GM19452 (cell line): ENCODE measurements at regions not wholly inside any gene's neighbourhood (a gene's known extent, or its start where the extent isn't known, plus 50 kb on each side); places are given as distances from the start of the nearest gene placed in this dataset.
A peak's percentile ranks its signal among the peaks of the same experiment; 100 is the strongest.

Experiments
- ATAC-seq: cut with Tn5 transposase; IDR thresholded peaks from one replicate; pipeline ENCODE4 v1.9.1; 2021; ENCODE audit not compliant: unreplicated experiment

DNA sequence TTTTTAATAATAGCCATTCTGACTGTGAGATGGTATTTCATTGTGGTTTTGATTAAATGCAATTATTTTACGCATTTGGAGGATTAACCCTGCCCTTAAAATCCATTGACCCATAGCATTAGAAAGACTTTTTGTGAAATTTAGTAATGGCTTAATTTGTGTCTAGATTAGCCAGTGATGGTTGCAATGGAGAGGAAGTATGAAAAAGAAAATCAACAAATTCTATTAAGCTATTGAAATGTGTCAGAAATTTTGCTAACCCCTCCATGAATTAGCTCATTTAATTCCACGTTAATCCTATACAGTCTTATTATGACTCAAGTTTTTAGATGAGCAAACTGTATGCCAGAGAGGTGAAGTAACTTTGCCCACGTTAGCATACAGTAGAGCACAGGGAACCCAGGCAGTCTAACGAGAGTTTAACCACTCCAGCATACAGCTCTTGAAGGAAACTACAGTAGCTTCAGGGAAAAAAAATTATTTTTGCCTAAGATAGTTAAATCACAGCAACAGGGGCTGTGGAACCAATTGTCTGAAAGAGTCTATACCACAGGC, 158.2 kb upstream of the PPP2R2B start:
- no peak for ATAC-seq

DNA sequence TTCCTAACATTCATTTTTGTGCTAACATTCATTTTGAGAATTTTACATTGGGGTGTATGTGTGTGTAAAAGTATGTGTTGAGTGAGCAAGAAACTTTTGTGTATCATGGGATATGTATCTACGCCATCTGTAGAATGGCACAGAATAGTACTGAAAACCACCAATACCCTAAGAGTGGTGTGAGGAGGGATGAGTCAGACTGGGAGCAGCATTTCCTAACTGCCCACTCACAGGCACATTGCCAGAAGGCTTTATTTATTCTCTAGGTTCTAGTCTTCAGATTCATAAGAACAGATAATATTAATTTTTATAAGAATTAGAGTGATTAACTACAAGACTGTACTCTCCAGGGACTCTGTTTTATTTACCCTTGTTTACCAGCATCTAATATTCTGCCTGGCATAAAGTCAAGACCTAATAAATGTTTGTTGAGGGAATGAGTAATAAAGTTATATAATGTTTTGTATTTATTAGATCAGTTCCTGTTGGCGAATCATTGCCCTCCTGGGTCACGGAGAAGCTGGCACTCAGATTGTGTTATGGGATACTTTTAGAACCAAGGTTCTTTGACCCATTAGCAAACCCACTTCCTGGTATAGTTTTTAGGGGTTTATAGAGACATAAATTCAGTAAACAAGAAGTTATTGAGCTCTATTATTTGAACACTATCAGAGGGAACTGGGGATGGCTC, 159.1 kb upstream of the PPP2R2B start:
- no peak for ATAC-seq

DNA sequence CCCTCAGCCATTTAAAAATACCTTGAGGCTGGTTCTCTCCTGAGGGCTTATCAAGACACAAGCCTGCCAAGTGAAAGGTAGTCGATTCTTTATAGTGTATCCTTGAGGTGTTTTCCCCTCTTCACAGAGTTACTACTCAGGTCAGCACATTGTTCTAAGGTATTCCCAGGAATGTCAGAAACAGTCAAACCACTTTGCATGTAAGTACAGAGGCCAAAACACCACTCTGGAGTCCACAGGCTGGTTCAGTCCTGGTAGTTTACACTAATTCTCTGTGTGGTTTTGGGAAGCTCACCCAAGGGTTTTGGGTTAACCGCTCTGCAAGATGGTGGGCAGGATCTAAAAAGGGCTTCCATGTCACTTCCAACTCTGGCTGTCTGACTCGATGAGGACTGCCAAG, 162.3 kb upstream of the PPP2R2B start:
- no peak for ATAC-seq

DNA sequence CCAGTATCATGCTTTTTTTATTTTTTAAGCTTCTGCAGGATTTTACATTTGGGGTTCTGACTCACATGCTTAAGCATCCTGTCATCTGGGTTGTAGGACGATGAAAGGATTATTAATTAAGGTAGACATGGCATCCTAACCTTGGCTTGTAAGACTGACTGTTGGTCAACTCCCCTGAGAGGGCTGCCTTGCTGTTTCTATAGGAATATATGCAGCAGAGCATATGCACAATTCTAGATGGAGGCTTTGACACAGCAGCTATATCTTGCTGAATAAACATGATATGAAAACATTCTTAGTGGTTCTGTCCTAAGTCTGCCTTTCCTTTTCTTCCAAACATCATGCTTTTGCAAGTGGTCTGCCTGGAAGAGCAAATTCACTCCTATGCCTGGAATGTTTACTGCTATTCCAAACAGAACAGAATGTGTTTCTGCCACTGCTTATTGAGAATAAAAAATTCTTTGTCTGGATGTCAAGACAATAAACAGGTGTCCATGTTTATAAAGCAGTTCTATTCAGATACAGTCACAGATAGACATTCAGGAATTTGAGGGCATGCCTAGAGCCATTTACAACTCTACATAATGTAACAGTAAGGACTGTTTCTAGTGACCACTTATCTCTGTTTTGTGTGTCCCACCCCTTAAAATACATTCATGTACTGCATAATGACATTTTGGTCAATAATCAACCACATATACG, 166.2 kb upstream of the PPP2R2B start:
- no peak for ATAC-seq

DNA sequence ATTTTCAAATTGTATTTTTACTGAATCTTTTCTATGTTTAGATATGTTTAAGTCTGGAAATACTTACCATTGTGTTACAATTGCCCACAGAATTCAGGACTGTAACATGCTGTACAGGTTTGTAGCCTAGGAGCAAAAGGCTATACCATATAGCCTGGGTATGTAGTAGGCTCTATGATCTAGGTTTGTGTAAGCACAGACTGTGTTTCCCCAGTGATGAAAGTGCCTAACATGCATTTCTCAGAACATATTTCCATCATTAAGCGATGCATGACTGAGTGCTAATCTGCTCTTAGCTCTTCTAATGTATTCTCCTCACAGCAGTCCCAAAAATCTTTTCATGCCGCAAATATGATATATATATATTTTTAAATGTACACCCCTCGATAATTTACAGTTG, 166.7 kb upstream of the PPP2R2B start:
- ATAC-seq, result no peak

DNA sequence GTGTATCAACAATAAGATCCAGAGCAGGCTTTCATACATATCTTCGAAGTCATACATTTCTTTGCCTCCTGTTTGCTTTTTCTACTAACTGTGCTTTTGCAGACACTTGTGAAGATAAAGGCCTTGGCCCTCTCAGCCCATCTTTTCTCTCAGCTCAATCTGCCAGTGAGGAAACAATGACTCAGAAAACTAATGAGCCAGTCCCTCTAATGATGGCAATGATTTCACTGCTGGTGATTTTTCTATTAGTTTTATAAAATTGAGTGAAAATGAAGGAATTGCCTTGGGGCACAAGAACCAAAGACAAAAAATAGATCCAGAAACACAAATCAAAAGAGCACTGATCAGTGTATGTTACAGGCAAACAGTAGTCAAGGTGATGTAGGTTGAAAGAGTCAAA, 167.7 kb upstream of the PPP2R2B start:
- ATAC-seq, result no peak

DNA sequence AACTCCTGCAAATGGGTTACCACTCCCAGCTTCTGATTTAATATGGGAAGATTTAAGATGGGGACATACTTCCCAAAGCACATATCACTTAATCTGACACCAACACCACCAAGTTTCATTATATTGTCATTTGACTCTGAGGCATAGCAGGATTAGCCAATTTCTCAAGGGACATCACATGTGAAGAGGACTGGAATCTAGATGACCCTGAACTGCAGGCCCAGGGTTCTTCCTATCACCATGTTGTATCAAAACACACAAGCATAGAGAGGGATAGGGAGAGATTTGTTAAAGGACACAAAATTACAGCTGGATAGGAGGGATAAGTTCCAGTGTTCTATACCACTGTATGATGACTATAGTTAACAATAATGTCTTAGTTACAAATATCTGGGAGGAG, 168.3 kb upstream of the PPP2R2B start:
- ATAC-seq, result no peak

DNA sequence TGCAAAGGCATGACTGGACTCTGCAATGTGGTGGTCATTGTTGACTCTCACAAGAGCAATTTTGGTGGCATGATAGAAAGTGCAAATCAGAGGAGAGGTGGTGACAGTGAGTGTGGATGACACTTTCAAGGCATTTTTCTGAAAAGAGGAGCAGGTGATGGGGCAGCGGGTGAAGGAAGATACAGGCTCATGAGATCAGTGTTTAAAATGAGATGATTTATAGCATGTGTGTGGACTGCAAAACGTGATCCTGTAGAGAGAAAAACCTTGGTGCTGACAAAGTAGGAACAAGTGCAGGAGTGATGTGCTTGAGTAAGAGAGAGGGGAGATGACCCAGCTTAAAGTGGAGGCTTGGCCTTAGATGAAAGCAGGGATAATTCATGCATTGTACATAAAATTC, 171.2 kb upstream of the PPP2R2B start:
- no peak for ATAC-seq

DNA sequence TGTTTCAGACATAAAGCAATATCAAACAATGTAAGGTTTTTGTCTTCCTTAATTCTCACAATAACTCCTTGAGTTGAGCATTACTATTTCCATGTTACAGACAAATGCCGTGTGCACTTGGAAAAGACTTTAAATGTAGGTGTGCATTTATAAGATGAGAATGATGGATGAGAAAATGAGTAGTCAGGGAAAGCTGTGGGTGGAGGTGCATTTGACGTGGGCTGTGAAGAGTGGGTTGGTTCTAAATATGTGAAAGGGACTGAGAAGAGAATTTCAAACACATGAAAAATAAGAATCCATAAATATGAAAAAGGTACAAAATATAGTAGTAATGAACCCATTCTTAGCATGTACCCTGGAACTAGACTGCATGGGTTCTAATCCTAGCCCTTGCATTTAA, 171.6 kb upstream of the PPP2R2B start:
- no peak for ATAC-seq

DNA sequence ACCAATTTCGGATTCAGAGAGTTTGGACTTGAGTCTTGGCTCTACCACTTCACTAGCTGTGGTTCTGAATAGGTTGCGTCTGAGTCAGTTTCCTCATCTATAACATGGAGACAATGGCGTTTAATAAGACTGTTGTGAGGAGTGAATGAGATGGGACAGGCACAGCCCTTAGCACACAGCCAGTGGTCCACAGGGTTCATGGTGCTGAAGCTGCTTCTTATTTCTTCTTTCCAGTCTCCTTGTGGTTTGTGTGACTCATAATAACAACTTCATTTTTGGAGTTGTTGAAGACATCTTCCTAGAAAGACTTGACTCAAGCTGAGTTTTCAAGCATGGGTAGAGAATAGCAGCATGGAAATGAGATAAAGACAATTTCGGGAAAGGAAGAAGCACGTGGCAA, 172.6 kb upstream of the PPP2R2B start:
- no peak for ATAC-seq

DNA sequence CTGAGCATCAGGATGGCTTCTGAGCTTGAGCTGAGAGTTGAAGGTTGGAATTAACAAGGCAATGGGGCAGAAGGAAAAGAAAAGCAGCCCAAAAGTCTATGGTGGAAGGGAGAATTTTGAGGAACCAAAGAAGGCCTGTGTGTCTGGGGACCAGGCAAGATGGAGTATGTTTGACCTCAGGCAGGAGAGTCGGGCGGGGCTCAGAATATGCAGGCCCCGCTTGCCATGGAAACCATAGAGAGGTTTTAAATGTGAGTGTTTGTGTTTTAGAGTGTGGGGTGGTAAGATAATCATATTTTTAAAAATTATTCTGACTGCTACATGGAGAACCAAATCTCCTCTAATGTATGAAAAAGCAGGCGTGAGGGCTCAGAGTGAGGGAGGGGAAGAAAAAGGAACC, 174.0 kb upstream of the PPP2R2B start:
- ATAC-seq, result no peak

DNA sequence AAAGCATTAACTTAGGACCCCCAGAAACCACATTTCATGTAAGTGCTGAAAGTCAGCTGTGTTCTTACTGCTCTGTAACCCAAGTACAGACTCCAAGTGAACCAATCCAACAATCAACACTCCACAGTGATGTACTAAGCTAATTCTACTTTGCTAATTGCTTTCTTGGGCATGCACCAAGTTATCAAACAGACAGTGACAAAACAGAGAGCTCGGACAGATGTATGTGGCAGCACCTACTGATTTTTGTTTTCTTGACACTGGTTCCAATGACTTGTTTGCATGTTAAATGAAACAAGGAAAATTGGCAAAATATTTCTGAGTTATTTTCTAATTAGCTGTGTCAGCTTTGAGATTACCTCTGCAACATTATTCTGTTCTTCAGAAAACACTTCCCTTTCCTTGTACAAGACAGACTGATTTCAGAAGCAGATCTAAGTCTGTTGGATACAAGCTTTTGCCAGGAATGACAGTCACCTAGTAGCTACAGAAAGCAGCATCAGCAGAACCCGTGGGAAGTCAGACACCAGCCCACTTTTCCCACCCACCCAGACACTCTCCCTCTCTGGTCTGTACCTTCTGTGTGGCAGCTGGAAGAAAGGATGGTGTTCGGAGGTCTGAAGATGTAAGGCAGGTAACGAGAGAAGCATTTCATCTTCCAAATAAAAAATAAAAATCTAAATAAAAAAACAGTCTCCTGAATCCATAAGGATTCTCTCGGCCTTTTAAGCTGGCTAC, 176.7 kb upstream of the PPP2R2B start:
- no peak for ATAC-seq

DNA sequence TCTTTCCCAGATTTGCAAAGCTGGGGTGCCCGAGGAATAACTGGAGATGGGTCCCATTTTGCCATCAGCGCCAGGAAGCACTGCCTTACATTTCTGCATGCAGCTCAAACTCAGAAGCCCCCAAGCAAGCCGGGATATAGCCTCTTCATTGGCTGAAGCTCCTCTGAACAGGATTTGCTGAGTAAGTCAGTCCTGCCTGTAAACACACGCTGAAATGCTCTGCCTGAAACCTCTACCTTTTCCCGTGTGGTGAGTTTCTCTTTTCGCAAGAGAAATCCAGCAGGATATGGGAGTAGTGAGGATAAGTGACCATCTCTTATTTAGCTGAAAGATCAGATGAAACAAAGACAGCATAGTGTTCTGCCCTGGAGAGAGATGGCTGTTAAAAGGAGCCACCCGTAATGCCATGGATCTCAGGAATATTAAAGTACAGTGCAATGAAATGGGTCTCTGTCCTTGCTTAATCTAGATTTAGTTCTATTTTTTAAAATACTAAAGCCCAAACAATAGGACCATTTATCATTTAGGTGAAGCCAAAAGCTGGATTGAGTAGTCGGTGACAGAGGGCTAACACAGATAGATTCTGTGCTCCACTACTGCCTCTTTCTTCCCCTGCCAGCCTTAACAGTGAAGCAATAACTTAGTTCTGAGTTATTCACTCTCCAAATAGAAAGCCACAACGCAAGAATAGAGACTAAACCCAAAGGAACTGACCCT, 177.5 kb upstream of the PPP2R2B start:
- ATAC-seq, result no peak

DNA sequence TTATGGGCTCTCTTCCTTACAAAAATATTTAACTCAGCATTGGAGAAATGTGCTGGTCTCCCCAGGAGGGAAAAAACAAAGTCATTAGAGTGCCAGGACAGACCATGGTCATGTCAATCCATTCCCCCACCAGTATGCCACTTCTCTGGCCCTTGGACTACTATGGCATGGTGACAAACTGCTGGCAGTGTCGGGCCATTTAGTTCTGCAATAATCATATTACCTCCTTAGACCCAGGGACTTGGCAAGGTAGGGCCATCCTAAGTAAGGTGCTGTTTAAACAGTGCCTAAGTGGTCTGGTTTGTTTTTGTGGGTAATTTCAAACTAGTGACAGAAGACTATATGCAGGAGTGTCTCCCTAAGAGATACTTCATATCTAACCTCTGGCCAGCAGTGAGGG, 177.8 kb upstream of the STK32A start:
- ATAC-seq, result no peak

DNA sequence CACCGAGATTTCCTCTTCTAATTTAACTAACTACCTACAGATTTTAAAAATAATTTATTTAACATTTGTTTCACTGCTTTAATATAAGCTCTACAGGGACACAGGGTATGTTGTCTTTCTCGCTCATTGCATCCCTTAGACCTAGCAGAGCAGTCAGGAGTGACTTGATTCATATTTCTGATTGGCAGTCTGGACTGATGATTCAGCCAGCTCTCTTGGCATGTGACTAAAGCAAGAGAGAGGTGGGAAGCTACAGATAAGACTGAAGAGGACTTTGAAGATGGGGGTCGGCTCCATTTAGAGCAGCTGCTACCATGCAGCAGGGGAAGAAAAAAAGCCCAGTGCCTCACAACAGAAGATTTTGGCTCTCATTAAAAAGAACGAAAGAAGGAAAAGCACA, 173.4 kb upstream of the STK32A start:
- ATAC-seq, result no peak

DNA sequence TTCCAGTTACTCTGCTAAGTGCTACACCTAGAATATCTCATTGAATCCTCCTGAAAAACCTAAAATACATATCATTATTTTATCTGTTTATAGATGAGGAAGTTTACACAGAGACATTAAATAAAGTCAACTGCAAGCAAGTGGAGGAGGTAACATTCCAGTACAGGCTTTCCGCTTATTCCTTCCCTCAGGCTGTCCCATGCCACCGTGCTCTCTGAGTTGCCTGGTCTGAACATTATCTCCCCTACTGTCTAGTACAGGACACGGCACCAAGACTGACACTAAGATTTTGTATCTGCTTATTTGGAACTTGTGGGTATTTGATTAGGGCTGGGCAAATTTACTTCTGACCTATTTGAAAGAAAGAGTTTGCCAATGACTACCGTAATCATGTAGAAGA, 172.4 kb upstream of the STK32A start:
- no peak for ATAC-seq

DNA sequence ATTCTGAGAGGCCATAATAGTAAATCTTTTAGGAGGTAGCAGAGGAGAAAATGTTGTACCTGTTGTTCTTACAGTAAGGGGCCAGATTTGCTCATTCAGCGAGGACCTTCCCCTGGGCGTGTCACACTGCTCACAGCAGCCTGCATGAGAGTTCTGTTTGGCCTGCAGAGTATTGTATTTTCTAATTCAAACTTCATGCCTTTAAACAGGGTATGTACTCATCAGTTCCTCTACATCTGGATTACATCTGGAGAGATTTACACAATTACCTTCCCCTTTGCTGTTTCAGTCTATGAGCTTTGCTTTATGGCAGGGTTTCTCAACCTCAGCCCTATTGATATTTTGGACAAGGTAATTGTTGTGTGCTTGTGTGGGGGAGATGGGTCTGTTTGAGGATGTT, 170.9 kb upstream of the STK32A start:
- no peak for ATAC-seq

DNA sequence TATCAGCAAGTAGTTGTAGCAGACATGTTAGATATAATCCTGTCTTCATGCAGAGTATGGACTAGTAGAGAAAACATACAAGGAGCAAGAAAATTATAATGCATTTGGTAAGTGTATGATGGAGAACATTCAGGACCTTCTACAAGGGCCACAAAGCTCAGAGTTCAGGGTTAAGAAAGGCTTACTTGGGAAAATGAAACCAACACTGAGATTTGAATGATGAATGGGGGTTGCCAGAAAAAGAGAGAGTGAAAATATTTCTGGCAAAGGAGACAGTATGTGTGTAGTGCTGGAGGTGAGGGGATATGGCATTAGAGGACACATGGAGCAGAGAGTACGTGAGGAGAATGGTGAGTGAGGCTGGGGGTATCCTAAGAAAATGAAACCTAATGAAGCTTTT, 169.8 kb upstream of the STK32A start:
- ATAC-seq, result peak; percentile 61

DNA sequence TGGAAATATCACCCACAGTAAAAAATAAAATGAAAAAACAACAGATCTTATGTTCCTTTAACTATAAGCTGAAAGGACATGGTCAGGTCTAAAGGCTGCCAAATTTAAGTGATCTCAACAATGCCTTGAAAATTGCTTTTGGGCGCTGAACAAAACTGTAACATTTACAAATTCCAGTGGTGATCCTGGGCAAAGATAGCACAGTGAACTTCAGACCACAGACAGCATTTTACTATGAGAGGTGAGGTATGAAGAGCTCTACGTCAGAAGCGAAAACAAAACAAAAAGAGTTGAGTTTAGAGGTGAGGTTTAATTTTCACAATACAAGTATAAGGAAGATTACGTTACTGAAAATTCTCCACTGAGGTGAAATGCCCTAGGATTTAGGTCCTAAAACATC, 165.8 kb upstream of the STK32A start:
- no peak for ATAC-seq

DNA sequence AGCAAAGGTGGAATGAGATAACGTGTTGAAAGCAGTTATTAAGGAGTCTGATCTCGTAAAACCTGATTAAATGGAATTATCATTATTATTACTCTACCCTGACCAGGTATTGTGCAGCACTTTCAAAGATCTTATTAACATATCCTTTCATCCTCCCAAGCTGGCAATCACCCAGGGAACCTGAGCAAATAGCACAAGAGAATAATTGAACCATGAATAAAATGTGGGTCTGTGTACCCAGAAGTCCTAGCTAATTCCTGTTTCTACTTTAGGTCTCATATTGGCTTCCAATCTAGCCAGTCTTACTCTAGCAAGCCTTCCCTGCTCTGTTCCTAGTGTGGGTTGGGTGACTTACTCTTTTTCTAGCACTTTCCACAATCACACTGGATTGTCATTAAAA, 162.2 kb upstream of the STK32A start:
- ATAC-seq, result no peak

DNA sequence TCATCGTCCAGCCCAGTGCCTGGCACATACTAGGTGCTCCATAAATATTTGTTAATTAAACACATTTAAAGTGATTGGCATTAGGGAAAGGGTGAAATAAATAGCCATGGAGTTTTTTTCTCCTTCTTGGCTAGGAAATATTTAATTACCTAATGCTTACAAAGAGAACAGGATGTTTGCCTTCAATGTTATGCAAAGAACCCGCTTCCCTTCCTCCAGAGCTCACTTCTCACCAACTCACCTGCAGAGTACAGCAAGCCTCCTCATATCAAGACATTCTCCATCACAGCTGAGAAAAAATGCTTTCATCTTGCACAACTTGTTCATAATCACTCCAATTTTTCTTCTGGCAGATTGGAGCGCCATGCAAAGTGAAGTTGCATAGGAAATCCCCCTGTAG, 161.7 kb upstream of the STK32A start:
- no peak for ATAC-seq
